ENCODE measurements at regions not wholly inside any gene's neighbourhood (a gene's known extent, or its start where the extent isn't known, plus 50 kb on each side); places are given as distances from the start of the nearest gene placed in this dataset.

GRCh38 chr13:31048521-31048920 is 113.2 kb downstream of the HSPH1 start:
- no peak for DNase-seq

GRCh38 chr13:31046711-31047279 is 114.3 kb downstream of the TEX26 start:
- peak; percentile 93 for DNase-seq

GRCh38 chr13:31045286-31046081 is 113.0 kb downstream of the TEX26 start:
- DNase-seq, result no peak

DNA sequence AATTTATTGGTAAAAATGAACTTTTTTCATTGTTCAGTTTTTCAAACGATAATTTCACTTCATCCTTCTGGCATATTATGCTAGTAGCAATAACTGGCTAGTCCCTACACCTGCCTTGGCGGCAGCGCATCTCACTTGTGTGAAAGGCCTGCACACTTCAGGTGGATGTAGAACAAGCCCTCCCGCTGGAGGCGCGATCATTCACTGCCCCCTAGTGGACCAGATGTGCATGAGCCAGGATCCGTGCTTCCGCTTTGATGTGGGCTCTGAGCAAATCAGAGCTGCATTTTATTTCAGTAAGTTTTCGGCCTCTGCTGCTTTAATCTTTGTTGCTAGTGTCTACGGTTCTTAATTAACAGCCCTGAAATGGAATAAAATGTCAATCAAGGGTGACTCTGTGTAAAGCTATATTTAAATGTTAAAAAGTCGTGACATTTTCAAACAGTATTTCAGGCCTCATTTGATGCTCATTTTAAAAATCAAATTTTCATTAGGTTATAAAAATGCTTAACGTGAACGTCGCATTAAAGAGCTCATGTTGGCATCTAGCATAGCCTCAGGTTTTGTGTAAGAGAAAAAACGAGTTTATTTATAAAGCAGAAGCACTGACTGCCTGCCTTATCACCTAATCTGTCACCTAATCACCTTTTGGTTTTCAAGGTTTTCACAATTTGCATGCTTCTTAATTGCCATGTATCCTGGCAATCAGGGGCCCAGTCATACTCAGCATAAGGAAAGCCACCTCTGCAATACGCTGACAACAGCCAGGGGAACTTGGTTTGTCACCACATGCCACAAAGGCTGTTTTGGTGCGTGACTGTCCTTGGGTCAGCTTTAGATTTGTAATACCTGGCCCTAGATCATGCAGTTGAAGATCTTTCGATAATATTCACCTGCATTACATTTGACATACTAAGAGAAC is 112.2 kb downstream of the TEX26 start:
- peak; percentile 92 for DNase-seq

DNA sequence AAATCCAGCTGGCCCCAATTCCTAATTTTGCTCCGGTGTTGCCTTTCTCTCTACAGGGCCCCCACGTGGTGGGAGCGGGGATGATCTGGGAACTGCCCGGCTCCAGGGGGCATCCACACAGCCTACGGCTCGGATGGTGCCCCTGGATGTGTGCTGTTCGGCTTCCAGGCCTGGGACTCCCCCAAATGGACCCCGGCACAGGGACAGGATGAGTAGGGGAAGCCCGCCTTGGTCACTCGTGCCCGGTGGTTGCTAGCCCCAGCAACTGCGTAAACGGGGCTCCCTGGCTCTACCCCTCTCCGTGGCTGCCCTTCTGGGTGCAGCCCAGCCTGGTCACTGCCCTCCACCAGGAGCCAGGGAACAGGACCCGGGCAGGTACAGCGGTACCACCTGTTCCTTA is 111.5 kb downstream of the TEX26 start:
- DNase-seq, result no peak

DNA sequence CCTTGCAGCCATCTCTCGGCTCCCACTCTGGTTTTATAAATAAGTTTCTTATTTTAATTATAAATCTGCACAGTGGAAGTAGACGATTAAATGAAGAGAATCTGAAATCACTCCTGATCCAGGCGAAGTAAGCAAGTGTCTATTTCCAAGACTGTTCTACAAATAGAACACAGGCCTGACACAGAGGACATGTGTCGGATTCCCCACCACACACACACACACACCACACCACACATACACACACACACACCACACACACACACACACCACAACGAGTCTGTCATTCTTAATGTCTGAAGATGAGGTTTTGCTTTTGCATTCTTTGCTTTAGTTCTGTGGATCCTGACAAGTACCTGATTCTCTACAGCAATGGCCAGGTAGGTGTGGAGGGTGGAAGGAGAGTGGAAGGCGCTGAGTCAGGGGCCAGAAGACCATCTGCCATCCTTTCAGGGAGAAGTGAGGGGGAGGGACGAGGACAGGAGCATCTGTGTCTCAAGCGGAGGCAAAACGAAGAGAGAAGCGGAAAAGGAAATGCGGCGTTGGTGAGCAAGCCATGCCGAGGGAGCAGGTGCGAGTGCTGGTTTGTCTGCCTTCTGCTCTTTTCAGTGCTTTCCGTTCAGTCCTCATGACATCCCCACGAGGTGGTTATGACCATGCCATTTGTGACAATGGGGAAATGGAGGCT is 110.2 kb downstream of the TEX26 start:
- DNase-seq, result no peak

GRCh38 chr13:31042049-31042448 is 109.6 kb downstream of the TEX26 start:
- no peak for DNase-seq

DNA sequence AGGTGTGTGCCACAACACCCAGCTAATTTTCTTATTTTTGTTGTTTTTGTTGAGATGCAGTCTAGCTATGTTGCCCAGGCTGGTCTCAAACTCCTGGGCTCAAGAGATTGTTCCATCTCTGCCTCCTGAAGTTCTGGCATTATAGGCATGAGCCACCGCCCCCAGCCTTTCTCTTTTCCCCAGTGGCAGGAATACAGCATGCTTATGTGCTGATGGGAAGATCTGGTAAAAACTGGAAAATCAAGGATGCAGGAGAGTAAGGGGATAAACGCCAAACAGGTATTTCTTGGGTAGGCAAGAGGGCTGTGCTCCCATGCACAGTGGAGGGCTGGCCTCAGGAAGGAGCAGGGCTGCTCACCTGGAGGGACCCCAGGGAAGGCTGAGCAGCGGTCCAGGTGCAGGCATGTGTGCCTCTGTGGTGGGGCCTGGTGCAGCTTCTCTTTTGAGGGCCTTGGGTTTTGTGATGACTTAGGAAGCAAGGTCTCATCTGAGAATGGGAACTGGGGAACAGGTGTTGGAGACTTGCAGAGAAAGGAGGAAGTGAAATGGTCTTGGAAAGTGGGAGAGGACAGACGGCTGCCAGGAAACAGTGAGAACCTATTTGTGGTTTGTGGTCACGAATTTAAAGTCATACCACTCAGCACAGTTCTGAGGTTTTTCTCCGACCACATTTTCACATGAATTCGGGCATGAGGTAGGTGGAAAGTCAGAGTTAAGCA is 106.5 kb downstream of the TEX26 start:
- no peak for DNase-seq

- DNase-seq, result no peak
Measured at GRCh38 chr13:31037874-31038500, 105.5 kb downstream of the TEX26 start.

GRCh38 chr13:31036731-31037695 is 104.6 kb downstream of the TEX26 start:
- no peak for DNase-seq

- DNase-seq, result peak; percentile 85
Measured at GRCh38 chr13:31035185-31035965, 102.9 kb downstream of the TEX26 start.

DNA sequence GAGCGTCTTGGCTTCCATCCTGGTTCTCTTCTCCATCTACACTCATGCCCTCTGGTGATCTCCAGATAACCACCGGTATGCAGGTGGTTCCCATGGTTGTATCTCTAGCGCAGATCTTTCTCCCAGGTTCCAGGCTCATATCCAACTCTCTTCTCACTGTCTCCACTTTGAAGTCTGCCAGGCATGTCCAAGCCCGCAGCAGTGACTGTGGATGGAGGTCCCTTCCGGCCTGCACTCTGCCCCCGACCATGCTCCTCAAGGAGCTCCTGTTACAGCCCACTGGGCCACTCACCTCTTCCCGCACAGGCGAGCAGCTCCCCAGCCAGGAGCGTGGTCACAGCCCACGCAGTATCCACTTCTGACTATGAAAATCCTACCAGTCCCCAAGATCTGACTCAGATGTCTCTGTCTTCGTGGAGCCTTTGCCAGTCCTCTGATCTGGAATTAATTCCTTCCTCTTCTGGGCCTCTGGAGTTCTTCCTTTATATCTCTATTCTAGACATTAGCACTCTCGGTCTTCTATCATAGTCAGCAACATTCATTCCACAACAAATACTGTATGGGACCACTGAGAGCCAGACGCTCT is 100.2 kb downstream of the TEX26 start:
- no peak for DNase-seq

- DNase-seq, result no peak
Measured at GRCh38 chr13:31031482-31031881, 99.0 kb downstream of the TEX26 start.

GRCh38 chr13:31029102-31029501 is 96.6 kb downstream of the TEX26 start:
- peak; percentile 55 for DNase-seq

DNA sequence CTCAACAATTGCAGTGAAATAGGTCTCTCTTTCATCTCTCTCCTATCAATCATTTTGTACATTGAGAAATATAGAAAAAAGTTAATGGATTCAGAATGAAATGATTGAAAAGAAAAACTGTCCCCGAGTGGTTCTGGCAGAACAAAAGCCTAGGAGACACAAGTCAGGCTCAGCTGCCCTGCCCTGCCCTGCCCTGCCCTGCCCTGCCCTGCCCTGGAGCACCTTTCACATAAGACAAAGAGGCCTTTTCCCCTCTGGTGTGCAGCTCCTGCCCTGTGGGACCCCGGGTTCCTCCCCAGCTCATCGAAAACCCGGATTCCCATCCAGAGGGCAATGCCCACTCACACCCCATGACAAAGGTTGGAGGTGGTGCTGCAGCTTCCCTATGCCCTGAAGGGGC is 94.7 kb downstream of the TEX26 start:
- no peak for DNase-seq

All from tongue (tissue), 1 donor.